ENCODE measurements at regions not wholly inside any gene's neighbourhood (a gene's known extent, or its start where the extent isn't known, plus 50 kb on each side); places are given as distances from the start of the nearest gene placed in this dataset.

DNA sequence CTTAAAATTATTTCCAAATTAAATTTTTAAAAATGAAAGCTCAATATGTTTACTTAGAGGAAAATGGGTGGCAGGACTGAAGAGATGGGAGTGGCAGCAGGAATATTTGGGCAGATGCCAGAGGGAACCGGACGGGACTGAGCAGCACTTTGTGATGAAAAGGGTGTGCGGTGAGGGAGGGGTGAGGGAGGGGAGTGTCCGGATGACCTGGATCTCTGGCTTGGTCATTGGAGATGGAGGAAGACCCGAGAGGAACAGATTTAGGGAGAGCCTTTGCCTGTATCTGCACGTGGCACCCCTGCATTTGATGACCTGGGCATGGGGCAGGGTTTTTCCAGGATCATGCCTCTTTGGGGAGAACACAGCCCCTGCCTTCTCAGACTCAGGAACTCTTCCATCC lies 201.1 kb upstream of the MVB12B start:
- Histone ChIP-seq H3K27ac (no peak overlapping the region), H3K4me3 (no peak overlapping the region), H3K4me1 (no peaks in the 10 kb centered on the region), H3K9me3 (peaks cover 0 to 7% (median 0%) of the 10 kb centered on the region in 3 donors), H3K36me3 (no peaks in the 10 kb centered on the region), H3K27me3 (peaks cover 0 to 59% of the 10 kb centered on the region in 2 donors)
- intact Hi-C loops (cut with DNase I; ENCODE audit: low total_unique reads): no loop called here
- no peak for DNase-seq
- TF ChIP-seq, protein P1, sequence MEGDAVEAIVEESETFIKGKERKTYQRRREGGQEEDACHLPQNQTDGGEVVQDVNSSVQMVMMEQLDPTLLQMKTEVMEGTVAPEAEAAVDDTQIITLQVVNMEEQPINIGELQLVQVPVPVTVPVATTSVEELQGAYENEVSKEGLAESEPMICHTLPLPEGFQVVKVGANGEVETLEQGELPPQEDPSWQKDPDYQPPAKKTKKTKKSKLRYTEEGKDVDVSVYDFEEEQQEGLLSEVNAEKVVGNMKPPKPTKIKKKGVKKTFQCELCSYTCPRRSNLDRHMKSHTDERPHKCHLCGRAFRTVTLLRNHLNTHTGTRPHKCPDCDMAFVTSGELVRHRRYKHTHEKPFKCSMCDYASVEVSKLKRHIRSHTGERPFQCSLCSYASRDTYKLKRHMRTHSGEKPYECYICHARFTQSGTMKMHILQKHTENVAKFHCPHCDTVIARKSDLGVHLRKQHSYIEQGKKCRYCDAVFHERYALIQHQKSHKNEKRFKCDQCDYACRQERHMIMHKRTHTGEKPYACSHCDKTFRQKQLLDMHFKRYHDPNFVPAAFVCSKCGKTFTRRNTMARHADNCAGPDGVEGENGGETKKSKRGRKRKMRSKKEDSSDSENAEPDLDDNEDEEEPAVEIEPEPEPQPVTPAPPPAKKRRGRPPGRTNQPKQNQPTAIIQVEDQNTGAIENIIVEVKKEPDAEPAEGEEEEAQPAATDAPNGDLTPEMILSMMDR (IDR thresholded peaks at IDR 0.05): no peak

DNA sequence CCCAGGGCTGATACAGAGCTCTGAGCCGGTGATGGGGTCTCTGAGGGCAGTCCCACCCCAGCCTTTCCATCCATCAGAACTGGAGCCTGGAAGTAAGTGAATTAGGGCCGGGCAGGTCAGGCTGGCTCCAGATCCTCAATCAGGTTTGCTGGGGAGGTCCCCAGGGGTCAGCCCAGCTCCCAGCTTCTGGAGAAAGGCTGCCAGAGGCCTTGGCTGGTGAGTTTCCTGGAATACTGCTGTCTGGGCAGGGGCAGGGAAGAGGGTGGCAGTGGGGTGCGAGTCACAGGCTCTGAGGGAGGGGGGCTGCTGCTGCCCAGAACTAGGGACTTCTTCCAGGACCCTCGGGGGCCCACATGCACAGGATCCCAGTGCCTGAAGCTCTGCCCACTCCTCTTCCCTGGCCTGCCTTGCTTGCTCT lies 200.6 kb upstream of the MVB12B start:
- Histone ChIP-seq H3K27ac (no peak overlapping the region), H3K4me3 (no peak overlapping the region), H3K36me3 (no peaks in the 10 kb centered on the region), H3K4me1 (no peaks in the 10 kb centered on the region), H3K9me3 (peaks cover 0 to 7% (median 0%) of the 10 kb centered on the region in 3 donors), H3K27me3 (peaks cover 0 to 60% of the 10 kb centered on the region in 2 donors)
- DNase-seq: no peak
- intact Hi-C loops (cut with DNase I; ENCODE audit: low total_unique reads): no loop called here
- TF ChIP-seq, protein P1 (IDR thresholded peaks at IDR 0.05): no peak

DNA sequence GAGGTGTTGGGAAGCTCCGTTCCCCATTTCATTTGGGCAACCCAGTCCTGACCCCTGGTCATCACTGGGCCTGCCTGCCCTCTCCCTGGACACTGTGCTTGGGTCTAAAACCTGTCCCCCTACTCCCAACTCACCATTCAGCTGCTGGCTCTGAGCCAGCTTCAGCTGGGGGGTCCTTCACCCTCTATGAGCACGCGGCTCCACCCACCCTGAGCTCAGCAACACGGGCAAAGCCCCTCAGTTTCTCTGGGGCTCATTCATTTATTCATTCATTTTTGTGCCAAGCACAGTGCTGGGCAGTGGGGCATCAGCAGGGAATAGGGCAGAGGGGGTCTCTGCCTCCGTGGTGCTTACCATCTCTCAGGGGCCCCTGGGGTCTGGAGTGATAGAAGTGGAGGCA lies 199.8 kb upstream of the MVB12B start:
- no peak overlapping the region for H3K4me3 ChIP-seq
- TF ChIP-seq, protein P1 (IDR thresholded peaks at IDR 0.05): no peak
- DNase-seq: no peak
- no peaks in the 10 kb centered on the region for H3K36me3 ChIP-seq
- no peak overlapping the region for H3K27ac ChIP-seq
- H3K9me3 ChIP-seq: peaks cover 0 to 7% (median 0%) of the 10 kb centered on the region in 3 donors
- H3K27me3 ChIP-seq: peaks cover 0 to 60% of the 10 kb centered on the region in 2 donors
- no peaks in the 10 kb centered on the region for H3K4me1 ChIP-seq
- intact Hi-C loops (cut with DNase I; ENCODE audit: low total_unique reads): no loop called here

DNA sequence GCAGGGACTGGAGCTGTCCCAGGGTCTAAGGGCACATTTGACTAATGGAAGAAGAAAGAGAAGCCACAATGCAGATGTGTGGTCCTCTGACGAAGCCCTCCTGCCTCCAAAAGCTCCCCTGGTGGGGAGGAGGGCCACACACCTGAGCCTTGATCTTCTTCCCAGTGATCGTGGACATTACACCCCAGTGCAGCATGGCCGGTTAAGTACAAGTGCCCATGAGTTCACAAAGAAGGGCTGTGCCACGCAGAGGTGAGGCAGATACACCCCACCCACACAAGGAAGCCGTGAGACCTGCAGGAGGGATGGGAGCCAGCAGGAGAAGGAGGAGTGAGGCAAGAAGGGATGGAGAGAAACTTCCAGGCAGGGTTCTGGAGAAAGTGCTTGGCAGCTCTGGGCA lies 199.0 kb upstream of the MVB12B start:
- peaks cover 0 to 53% of the 10 kb centered on the region in 2 donors for H3K27me3 ChIP-seq
- no peaks in the 10 kb centered on the region for H3K36me3 ChIP-seq
- TF ChIP-seq, protein P1 (IDR thresholded peaks at IDR 0.05): no peak
- intact Hi-C loops (cut with DNase I; ENCODE audit: low total_unique reads): no loop called here
- no peaks in the 10 kb centered on the region for H3K9me3 ChIP-seq
- H3K4me3 ChIP-seq: no peak overlapping the region
- no peak overlapping the region for H3K27ac ChIP-seq
- no peak for DNase-seq
- H3K4me1 ChIP-seq: no peaks in the 10 kb centered on the region

DNA sequence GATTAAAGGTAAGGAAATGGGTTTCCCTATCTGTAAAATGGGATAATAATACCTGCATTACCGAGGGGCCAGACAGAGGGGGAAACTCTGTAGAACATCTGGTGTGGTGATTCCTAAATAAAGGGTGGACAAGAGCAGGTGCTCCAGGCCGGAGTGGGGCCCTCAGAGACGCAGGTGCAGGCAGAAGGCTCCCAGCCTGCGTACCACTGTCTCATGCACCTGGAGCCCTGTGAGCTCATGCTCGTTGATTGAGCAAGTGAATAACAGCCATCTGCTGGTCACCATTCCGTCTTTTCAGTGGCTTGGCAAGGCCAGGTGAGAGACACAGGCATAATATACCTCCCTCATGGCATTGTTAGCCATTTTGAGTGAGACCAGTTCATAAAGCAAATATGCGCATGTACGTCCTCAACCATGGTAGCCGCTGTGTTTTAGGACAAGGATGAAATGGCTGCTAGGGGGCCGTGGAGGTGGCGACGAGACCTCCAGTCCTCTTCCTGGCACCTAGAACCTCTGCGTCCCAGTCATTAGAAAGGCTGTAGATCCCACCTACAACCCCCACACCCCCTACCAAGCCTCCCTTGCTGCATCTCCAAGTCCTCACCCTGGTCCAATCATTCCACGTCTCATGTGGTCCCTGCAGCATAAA lies 198.0 kb upstream of the MVB12B start:
- intact Hi-C loops (cut with DNase I; ENCODE audit: low total_unique reads): no loop called here
- Histone ChIP-seq H3K36me3 (no peaks in the 10 kb centered on the region), H3K27ac (no peak overlapping the region), H3K4me3 (no peak overlapping the region), H3K4me1 (no peaks in the 10 kb centered on the region), H3K27me3 (peaks cover 0 to 44% of the 10 kb centered on the region in 2 donors), H3K9me3 (no peaks in the 10 kb centered on the region)
- DNase-seq: no peak
- TF ChIP-seq, protein P1 (IDR thresholded peaks at IDR 0.05): no peak

Measured in tibial artery (tissue), 4 donors.